Forelimb muscle (tissue), 1 donor: ENCODE measurements at regions not wholly inside any gene's neighbourhood (a gene's known extent, or its start where the extent isn't known, plus 50 kb on each side); places are given as distances from the start of the nearest gene placed in this dataset.
"Not testable (repeated sequence)": the region's sequence is repeated elsewhere in the genome, so short reads cannot be mapped to it uniquely, and the experiment has no call there.

ENCODE experiments used
- DNase-seq: peaks from one replicate; pipeline ENCODE4 v3.0.0-alpha.2; 2013; ENCODE audit warnings: low read depth

DNA sequence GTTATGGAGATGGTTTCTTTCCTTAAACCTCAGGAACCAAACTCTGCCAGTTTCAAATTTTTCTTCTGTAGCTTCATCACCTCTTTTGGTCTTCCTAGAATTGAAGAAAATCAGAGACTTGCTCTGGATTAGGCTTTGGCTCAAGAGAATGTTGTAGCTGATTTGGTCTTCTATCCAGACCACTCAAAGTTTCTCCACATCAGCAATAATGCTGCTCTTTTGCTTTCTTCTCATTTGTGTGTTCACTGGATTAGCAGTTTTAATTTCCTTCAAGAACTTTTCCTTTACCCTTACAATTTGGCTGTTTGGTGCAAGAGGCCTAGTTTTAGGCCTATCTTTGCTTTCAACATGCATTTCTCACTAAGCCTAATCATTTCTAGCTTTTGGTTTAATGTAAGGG is 78.1 kb upstream of the PLCB4 start:
- no peak for DNase-seq

DNA sequence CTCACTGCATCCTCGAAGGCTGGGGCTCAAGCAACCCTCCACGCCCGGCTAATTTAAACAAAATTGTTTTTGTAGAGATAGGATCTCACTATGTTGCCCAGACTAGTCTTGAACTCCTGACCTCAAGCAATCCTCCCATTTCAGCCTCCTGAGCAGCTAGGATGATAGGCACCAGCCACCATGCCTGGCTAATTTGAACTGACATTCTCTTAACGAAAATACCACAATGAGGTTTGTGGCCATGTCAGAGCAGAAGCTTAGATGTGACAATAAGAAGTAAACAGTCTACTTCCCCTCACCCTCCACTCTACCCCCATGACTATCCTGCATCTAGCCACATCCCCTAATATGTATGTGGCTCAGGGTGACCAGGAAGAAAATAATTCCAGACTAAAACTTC is 74.8 kb upstream of the PLCB4 start:
- DNase-seq: no peak

DNA sequence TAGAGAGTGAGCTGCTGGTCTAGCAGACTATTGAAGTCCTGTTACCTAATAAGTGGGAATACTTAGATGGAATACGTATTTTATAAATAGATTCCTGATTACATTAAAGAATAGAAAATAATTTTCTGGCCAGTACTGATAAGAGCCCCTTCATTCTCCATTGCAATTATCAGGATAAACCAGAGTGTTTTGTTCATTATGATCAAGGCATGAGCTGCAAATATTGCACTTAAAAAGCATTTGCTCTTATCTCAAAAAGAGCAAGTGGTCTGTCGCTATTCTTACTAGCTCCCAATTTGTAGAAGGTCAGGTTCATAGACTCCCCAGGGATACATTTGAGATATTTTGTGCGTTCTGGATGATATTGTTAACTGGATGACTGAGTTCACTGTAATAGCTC is 73.1 kb upstream of the PLCB4 start:
- no peak for DNase-seq

DNA sequence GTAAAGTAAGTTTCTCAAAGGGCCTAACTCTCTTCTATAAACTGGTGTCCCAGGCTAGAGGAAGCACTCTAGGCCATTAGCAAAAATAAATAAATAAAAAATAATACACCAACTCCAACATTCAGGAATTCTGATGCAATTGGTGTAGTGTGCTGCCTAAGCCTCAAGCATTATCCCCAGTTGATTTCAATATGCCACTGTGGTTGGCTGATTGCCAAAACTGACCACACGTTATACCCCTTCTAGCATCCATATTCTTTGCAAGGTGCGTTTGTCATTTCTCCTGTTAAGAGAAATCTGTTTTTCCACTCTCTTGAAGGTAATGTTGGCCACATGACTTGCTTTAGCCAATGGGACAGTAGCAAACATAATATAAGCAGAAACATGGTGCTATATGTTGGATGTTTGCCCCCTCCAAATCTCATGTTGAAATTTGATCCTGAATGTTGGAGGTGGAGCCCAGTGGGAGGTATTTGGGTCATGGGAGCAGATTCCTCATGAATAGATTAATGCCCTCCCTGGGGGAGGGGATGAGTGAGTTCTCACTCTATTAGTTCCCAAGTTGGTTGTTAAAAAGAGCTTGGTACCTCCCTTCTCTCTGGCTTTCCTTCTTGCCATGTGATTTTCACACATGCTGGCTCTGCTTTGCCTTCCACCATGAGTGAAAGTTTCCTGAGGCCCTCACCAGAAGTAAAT is 71.9 kb upstream of the PLCB4 start:
- no peak for DNase-seq

DNA sequence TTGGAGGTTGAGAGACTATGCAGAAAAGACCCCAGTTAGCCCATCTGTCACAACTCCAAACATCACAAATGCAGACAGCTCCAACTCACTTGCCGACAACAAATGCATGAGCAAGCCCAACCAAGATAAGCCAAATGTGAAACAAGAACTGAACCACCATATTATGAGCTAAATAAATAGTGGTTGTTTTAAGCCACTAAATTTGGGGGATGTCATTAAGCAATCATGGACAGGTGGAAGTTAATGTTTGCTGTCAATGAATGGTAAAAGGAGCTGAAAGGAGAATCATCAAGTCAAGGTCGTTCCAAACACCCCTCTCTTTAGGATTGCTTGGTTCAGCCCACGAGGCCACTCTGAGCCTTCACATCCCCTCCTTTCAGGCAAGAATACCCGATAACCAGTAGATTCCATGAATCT is 71.2 kb upstream of the PLCB4 start:
- DNase-seq: no peak

DNA sequence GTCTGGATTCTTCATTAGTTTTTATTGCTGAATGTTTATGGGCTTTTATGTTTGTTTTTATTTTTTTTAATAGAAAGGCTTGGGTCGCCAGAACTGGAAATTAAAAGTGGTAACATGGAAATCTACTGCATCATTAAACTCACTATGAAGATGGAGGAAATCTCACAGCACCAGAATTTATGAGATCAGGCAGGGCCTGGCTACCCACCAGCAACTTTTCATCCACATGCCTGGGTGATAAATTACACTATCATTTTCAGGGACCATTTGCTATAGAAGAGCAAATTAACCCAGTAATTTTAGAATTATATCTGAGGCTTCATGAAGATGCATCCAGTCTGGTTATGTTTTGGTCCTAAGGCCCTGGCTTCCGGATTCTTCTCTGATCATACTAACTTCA is 57.8 kb upstream of the PLCB4 start:
- DNase-seq: no peak

DNA sequence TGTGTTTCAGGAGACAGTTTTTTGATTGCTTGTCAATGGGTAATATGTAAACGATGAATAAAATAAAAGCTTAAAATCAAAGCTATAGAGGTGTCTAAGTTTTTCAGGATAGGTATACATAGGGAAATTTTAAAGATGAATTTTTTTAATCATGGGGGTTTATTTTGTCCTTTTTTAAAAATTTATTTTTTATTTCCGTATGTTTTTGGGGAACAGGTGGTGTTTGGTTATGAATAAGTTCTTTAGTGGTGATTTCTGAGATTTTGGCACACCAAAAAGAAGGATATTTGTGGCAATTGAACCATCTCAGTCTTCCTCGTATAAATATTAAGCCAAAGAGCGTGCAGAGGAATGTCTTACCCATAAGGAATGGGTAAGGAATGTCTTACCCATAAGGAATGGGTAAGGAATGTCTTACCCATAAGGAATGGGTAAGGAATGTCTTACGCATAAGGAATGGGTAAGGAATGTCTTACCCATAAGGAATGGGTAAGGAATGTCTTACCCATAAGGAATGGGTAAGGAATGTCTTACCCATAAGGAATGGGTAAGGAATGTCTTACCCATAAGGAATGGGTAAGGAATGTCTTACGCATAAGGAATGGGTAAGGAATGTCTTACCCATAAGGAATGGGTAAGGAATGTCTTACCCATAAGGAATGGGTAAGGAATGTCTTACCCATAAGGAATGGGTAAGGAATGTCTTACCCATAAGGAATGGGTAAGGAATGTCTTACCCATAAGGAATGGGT is 53.5 kb upstream of the PLCB4 start:
- not testable (repeated sequence) for DNase-seq

DNA sequence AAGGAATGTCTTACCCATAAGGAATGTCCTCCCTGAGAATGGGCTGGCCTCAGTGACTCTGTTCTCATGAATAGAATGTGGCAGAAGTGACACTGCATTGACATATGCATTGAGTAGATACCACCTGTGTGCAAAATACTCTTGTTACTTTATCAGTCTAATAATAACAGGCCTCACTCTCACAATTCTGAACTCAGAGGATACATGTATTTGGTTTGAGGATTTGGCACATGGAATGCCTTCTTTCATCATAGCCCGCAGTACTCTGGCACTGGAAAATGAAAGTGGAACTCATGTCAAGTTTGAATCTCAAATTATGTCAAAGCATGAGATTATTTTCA is 52.9 kb upstream of the PLCB4 start:
- no peak for DNase-seq

DNA sequence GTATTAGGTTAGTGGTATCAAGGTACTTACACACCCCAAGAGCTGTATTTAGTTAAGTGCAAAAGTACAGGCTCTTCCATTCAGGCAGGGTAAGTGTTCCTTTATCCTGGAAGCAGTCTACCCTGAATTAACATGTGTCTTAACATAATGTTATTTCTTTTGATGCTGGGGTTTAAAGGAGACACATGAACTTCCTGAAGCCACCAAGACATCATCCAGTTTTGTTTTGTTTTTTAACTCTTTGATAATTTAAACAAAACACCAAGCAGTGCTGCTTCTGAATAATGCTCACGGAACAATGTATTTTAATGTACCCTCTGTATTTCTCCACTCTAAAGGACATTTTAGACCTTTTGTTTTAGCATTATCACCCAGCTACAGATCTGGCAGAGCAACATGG is 50.5 kb upstream of the PLCB4 start:
- DNase-seq: no peak
